H9 (cell line): ENCODE measurements at regions not wholly inside any gene's neighbourhood (a gene's known extent, or its start where the extent isn't known, plus 50 kb on each side); places are given as distances from the start of the nearest gene placed in this dataset.

ENCODE experiments used
- DNase-seq: peaks from one replicate; pipeline ENCODE4 v3.0.0-alpha.2; 2017
- H2AFZ ChIP-seq: one replicate; pipeline ENCODE4 v1.6.1; 2013; ENCODE audit warnings: mild to moderate bottlenecking, low read length, control low read depth, moderate library complexity
- H2AK5ac ChIP-seq: 2 replicates; pipeline ENCODE4 v1.6.1; 2013; ENCODE audit warnings: low read length, control low read depth, mixed read lengths; ENCODE audit not compliant: insufficient read length
- H2BK120ac ChIP-seq: one replicate; pipeline ENCODE4 v1.6.1; 2013; ENCODE audit warnings: low read depth, mild to moderate bottlenecking, low read length, control low read depth, inconsistent platforms; ENCODE audit not compliant: poor library complexity, severe bottlenecking
- H2BK12ac ChIP-seq: 2 replicates; pipeline ENCODE4 v1.6.1; 2013; ENCODE audit warnings: low read length, control low read depth, mixed read lengths, low read depth; ENCODE audit not compliant: insufficient read length
- H2BK15ac ChIP-seq: 2 replicates; pipeline ENCODE4 v1.6.1; 2013; ENCODE audit warnings: low read depth, low read length, control low read depth
- H2BK20ac ChIP-seq: one replicate; pipeline ENCODE4 v1.6.1; 2013; ENCODE audit warnings: low read depth, mild to moderate bottlenecking, low read length, control low read depth, inconsistent platforms; ENCODE audit not compliant: poor library complexity, severe bottlenecking
- H2BK5ac ChIP-seq: 2 replicates; pipeline ENCODE4 v1.6.1; 2013; ENCODE audit warnings: low read length, control low read depth, mixed read lengths; ENCODE audit not compliant: insufficient read length
- H3K14ac ChIP-seq: 2 replicates; pipeline ENCODE4 v1.6.1; 2013; ENCODE audit warnings: low read length, control low read depth; ENCODE audit not compliant: insufficient read depth
- H3K18ac ChIP-seq: 2 replicates; pipeline ENCODE4 v1.6.1; 2013; ENCODE audit warnings: low read depth, mild to moderate bottlenecking, mixed read lengths, low read length, control low read depth; ENCODE audit not compliant: insufficient read length
- H3K23ac ChIP-seq: 2 replicates; pipeline ENCODE4 v1.6.1; 2013; ENCODE audit warnings: low read length, control low read depth, mixed read lengths, low read depth; ENCODE audit not compliant: insufficient read length
- H3K23me2 ChIP-seq: 2 replicates; pipeline ENCODE4 v1.6.1; 2013; ENCODE audit warnings: low read depth, mild to moderate bottlenecking, mixed read lengths, low read length, control low read depth; ENCODE audit not compliant: insufficient read length, poor library complexity, severe bottlenecking
- H3K27ac ChIP-seq: 2 replicates; pipeline ENCODE4 v1.5.1; 2013; ENCODE audit warnings: low read length, control low read depth, mixed read lengths, low read depth; ENCODE audit not compliant: insufficient read length
- H3K27me3 ChIP-seq: 2 replicates; pipeline ENCODE4 v1.6.1; 2013; ENCODE audit warnings: low read length, control low read depth, inconsistent platforms; ENCODE audit not compliant: insufficient read depth
- H3K4ac ChIP-seq: 2 replicates; pipeline ENCODE4 v1.6.1; 2013; ENCODE audit warnings: low read depth, mild to moderate bottlenecking, control low read depth, inconsistent platforms, low read length, moderate library complexity
- H3K4me1 ChIP-seq: 2 replicates; pipeline ENCODE4 v1.6.1; 2013; ENCODE audit warnings: low read length, control low read depth, inconsistent platforms; ENCODE audit not compliant: insufficient read depth
- H3K4me2 ChIP-seq: 2 replicates; pipeline ENCODE4 v1.6.1; 2013; ENCODE audit warnings: low read length, control low read depth, mixed read lengths; ENCODE audit not compliant: insufficient read length, insufficient read depth
- H3K56ac ChIP-seq: 2 replicates; pipeline ENCODE4 v1.6.1; 2013; ENCODE audit warnings: low read depth, mild to moderate bottlenecking, mixed read lengths, low read length, control low read depth; ENCODE audit not compliant: insufficient read length
- H3K79me1 ChIP-seq: 2 replicates; pipeline ENCODE4 v1.6.1; 2013; ENCODE audit warnings: low read depth, mild to moderate bottlenecking, moderate library complexity, low read length, control low read depth, inconsistent platforms; ENCODE audit not compliant: insufficient read depth, poor library complexity, severe bottlenecking
- H3K79me2 ChIP-seq: 2 replicates; pipeline ENCODE4 v1.6.1; 2013; ENCODE audit warnings: low read length, control low read depth, inconsistent platforms; ENCODE audit not compliant: insufficient read depth
- H3K9ac ChIP-seq: 2 replicates; pipeline ENCODE4 v1.6.1; 2013; ENCODE audit warnings: low read length, control low read depth, mixed read lengths; ENCODE audit not compliant: insufficient read length; ENCODE audit errors: extremely low read depth
- H3K9me3 ChIP-seq: one replicate; pipeline ENCODE4 v1.6.1; 2013; ENCODE audit warnings: low read depth, low read length, inconsistent platforms; ENCODE audit not compliant: control insufficient read depth
- H3T11ph ChIP-seq: one replicate; pipeline ENCODE4 v1.6.1; 2013; ENCODE audit warnings: mild to moderate bottlenecking, low read length, control low read depth, inconsistent platforms
- H4K20me1 ChIP-seq: one replicate; pipeline ENCODE4 v1.6.1; 2013; ENCODE audit not compliant: control insufficient read depth, insufficient read length, insufficient read depth
- H4K5ac ChIP-seq: 2 replicates; pipeline ENCODE4 v1.6.1; 2013; ENCODE audit warnings: low read depth, mild to moderate bottlenecking, mixed read lengths, low read length, control low read depth; ENCODE audit not compliant: insufficient read length
- H4K8ac ChIP-seq: replicated peaks from 2 replicates; pipeline ENCODE4 v1.6.1; 2013; ENCODE audit warnings: low read length, control low read depth, mixed read lengths, low read depth; ENCODE audit not compliant: insufficient read length
- H4K91ac ChIP-seq: 2 replicates; pipeline ENCODE4 v1.6.1; 2013; ENCODE audit warnings: low read depth, mild to moderate bottlenecking, moderate library complexity, mixed read lengths, low read length, control low read depth; ENCODE audit not compliant: insufficient read length
- H3K27ac Mint-ChIP-seq, 3 experiments: 2 replicates in 2 of 3; 3 replicates in 1 of 3; pipeline ENCODE4 v1.8.0; 2020 to 2021; ENCODE audit warnings: mixed read lengths in 3 of 3, mild to moderate bottlenecking in 1 of 3, moderate library complexity in 1 of 3
- H3K27me3 Mint-ChIP-seq: 2 replicates; pipeline ENCODE4 v1.8.0; 2021; ENCODE audit warnings: low read depth, mild to moderate bottlenecking, moderate library complexity, mixed read lengths
- H3K36me3 Mint-ChIP-seq, 3 experiments: 2 replicates in 2 of 3; 3 replicates in 1 of 3; pipeline ENCODE4 v1.8.0; 2020 to 2021; ENCODE audit warnings: low read depth in 3 of 3, mixed read lengths in 3 of 3; ENCODE audit not compliant: insufficient read depth in 1 of 3
- H3K4me1 Mint-ChIP-seq, 2 experiments: 2 replicates each; pipeline ENCODE4 v1.8.0; 2020; ENCODE audit warnings: mixed read lengths in 2 of 2
- H3K4me3 Mint-ChIP-seq, 2 experiments: 2 replicates in 1 of 2; 3 replicates in 1 of 2; pipeline ENCODE4 v1.8.0; 2020 to 2021; ENCODE audit warnings: mild to moderate bottlenecking in 2 of 2, mixed read lengths in 2 of 2, moderate library complexity in 1 of 2
- H3K9me3 Mint-ChIP-seq, 2 experiments: 2 replicates in 1 of 2; 3 replicates in 1 of 2; pipeline ENCODE4 v1.8.0; 2020; ENCODE audit warnings: mild to moderate bottlenecking in 2 of 2, mixed read lengths in 2 of 2, moderate library complexity in 1 of 2
- CTCF ChIP-seq: fragments of 200-600 bp; sonication (generic); conservative IDR thresholded peaks from 3 replicates; pipeline ENCODE4 v1.8.0; 2021; ENCODE audit warnings: antibody characterized with exemption, mild to moderate bottlenecking
- WGBS: extraction: QIAGEN DNeasy Blood & Tissue Kit; methylation state at CpG from one replicate; pipeline ENCODE4 v1.1.7; 2013; ENCODE audit warnings: missing lambda C conversion rate, low lambda C conversion rate, mixed read lengths; ENCODE audit not compliant: insufficient read length; ENCODE audit errors: extremely low coverage; 5-methylcytosine and 5-hydroxymethylcytosine counted together

- peaks cover 3% of the 10 kb centered on the region for H3K27me3 Mint-ChIP-seq
- Histone ChIP-seq H3K9ac (no peak overlapping the region), H3K23me2 (no peaks in the 10 kb centered on the region), H4K91ac (no peak overlapping the region), H3K14ac (no peak overlapping the region; the same call in 1 of the 2 replicates), H3K79me2 (no peaks in the 10 kb centered on the region), H2BK20ac (no peak overlapping the region), H3K27ac (no peak overlapping the region), H2AK5ac (no peak overlapping the region), H2BK15ac (no peak overlapping the region), H4K20me1 (no peaks in the 10 kb centered on the region), H3T11ph (no peak overlapping the region), H3K4ac (no peak overlapping the region), H3K56ac (no peak overlapping the region), H3K23ac (no peak overlapping the region), H3K27me3 (no peaks in the 10 kb centered on the region), H3K4me1 (no peaks in the 10 kb centered on the region; the same call in 1 of the 2 replicates), H3K4me2 (no peak overlapping the region), H2BK12ac (no peak overlapping the region), H2BK5ac (no peak overlapping the region), H3K18ac (no peak overlapping the region), H3K9me3 (no peaks in the 10 kb centered on the region), H4K8ac (no peak overlapping the region), H2AFZ (no peak overlapping the region), H2BK120ac (no peak overlapping the region), H4K5ac (no peak overlapping the region), H3K79me1 (no peaks in the 10 kb centered on the region)
- no peaks in the 10 kb centered on the region for H3K36me3 Mint-ChIP-seq
- H3K27ac Mint-ChIP-seq: no peak overlapping the region
- DNase-seq: no peak
- no peaks in the 10 kb centered on the region for H3K9me3 Mint-ChIP-seq
- no CpG with 5 or more reads among the region's 11 CpGs for WGBS
- H3K4me1 Mint-ChIP-seq: peaks cover 13 to 15% of the 10 kb centered on the region in 2 experiments
- H3K4me3 Mint-ChIP-seq: no peak overlapping the region
- TF ChIP-seq CTCF: no peak
Measured at GRCh38 chr1:5810553-5811270, 181.5 kb downstream of the NPHP4 start.
